Adrenal gland (tissue), 9 donors: ENCODE measurements at regions not wholly inside any gene's neighbourhood (a gene's known extent, or its start where the extent isn't known, plus 50 kb on each side); places are given as distances from the start of the nearest gene placed in this dataset.

ENCODE experiments used
- DNase-seq, 7 donors: peaks; one replicate each; pipeline ENCODE4 v3.0.0-alpha.2; 2019 to 2020
- H3K27ac ChIP-seq, 5 donors: fragments of 200-600 bp; sonication (generic) in 4 of 5; 1 replicate in 3 of 5; 2 replicates in 2 of 5; pipeline versions ENCODE4 v1.5.1 to v1.8.0; 2016 to 2020; ENCODE audit warnings: mild to moderate bottlenecking in 1 of 5
- H3K27me3 ChIP-seq: fragments of 200-600 bp; 2 replicates; pipeline ENCODE4 v1.8.0; 2021
- H3K36me3 ChIP-seq, 2 donors: fragments of 200-600 bp; replicated peaks in 1 of 2; 1 replicate in 1 of 2; 2 replicates in 1 of 2; pipeline versions ENCODE4 v1.5.1 to v1.8.0; 2018 to 2022
- H3K4me1 ChIP-seq, 2 donors: fragments of 200-600 bp; replicated peaks in 1 of 2; 1 replicate in 1 of 2; 2 replicates in 1 of 2; pipeline versions ENCODE4 v1.5.1 to v1.8.0; 2018 to 2021
- H3K4me3 ChIP-seq, 4 donors: fragments of 200-600 bp; sonication (generic) in 3 of 4; one replicate each; pipeline ENCODE4 v1.5.1; 2016 to 2018
- H3K9me3 ChIP-seq, 3 donors: fragments of 200-600 bp; sonication (generic) in 1 of 3; replicated peaks in 1 of 3; 1 replicate in 2 of 3; 2 replicates in 1 of 3; pipeline versions ENCODE4 v1.5.1 to v1.8.0; 2016 to 2021
- CTCF ChIP-seq, 6 experiments: fragments of 450-650 bp in 4 of 6; fragments of 200-600 bp in 2 of 6; sonication (generic) in 1 of 6; IDR thresholded peaks; 1 replicate in 5 of 6; 2 replicates in 1 of 6; pipeline versions ENCODE4 v1.5.1 to v1.8.0; 2016 to 2021; ENCODE audit warnings: antibody characterized with exemption in 6 of 6, mild to moderate bottlenecking in 2 of 6, moderate library complexity in 1 of 6
- POLR2A ChIP-seq, 2 donors: fragments of 450-650 bp; IDR thresholded peaks; one replicate each; pipeline ENCODE4 v1.6.1; 2017; ENCODE audit warnings: antibody characterized with exemption in 2 of 2, mild to moderate bottlenecking in 2 of 2, moderate library complexity in 1 of 2
- WGBS, 4 donors: extraction: QIAGEN DNeasy Blood & Tissue Kit in 2 of 4; methylation state at CpG; one replicate each; pipeline versions ENCODE4 v1.1.5 to v1.1.7; 2013 to 2017; 5-methylcytosine and 5-hydroxymethylcytosine counted together
- intact Hi-C, 2 donors: fragments of 100-400 bp; cut with DNase I; formaldehyde crosslinking; loops; one replicate each; pipeline versions ENCODE4 v1.14.1 to v1.15.0; 2022 to 2023
- donor health status: healthy with polysubstance abuse.
- donor health status: Bipolar disorder and iron deficiency.
- donor health status: DM: yes; HTN: yes; CAD: no.
- donor health status: DM: no; HTN: no; CAD: no.
- donor health status: DM: no; HTN: no; CAD: no.

- WGBS, 4 donors, result 86 to 89% (median 88%) methylated on average over 2 of the region's 2 CpGs
- H3K27me3 ChIP-seq, result no peaks in the 10 kb centered on the region
- intact Hi-C loops, result no loop called here
- H3K27ac ChIP-seq, result no peak overlapping the region
- no peaks in the 10 kb centered on the region for H3K9me3 ChIP-seq
- H3K4me3 ChIP-seq, result no peak overlapping the region
- no peak for DNase-seq
- no peaks in the 10 kb centered on the region for H3K36me3 ChIP-seq
- TF ChIP-seq CTCF (IDR thresholded peaks at IDR 0.05), result no peak
- TF ChIP-seq POLR2A (IDR thresholded peaks at IDR 0.05), result no peak
- no peaks in the 10 kb centered on the region for H3K4me1 ChIP-seq
Observed at GRCh38 chr16:66052745-66053144, 313.7 kb upstream of the CDH5 start.

DNA sequence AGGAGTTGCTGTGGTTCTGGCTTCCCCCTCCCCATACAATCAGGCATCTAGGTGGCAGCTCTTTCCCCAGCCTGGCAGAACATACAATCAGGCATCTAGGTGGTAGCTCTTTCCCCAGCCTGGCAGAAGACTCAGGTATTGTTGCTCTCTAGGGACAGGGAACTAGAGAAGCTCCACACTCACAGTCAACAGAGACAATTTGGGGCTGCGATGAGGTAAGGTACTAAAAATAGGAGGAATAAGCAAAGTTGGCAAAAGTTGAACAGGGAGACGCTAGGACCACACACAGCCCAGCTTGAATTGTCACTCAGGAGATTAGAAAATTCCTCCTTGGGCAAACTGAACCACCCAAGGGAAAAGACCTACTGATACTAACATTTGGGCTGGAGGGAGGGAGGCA lies 315.5 kb upstream of the CDH5 start:
- 70 to 88% (median 80%) methylated on average over 2 of the region's 2 CpGs for WGBS, 4 donors
- intact Hi-C loops, result no loop called here
- no peak for DNase-seq
- Histone ChIP-seq H3K9me3 (no peaks in the 10 kb centered on the region), H3K4me3 (no peak overlapping the region), H3K36me3 (no peaks in the 10 kb centered on the region), H3K4me1 (no peaks in the 10 kb centered on the region), H3K27ac (no peak overlapping the region), H3K27me3 (no peaks in the 10 kb centered on the region)
- no peak for TF ChIP-seq CTCF (IDR thresholded peaks at IDR 0.05)
- TF ChIP-seq POLR2A (IDR thresholded peaks at IDR 0.05), result no peak

DNA sequence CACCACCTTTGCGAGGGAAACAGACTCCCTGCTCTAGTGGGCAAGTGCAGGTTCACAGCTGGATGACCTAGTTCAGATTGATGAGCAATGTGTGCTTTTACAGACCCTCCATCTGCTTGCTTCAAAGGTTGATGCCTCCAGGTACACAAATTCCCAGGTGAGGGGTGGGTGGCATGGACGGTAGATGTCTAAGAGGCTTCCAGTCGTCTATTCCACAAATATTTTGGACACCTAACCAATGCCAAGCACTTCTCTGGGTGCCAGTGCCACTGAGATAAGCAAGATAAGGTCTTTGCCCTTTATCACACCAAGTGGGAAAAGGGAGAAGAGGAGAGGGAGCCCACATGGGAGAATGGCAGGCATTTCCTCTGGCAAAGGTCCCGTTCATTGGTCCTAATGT lies 316.6 kb upstream of the CDH5 start:
- TF ChIP-seq POLR2A (IDR thresholded peaks at IDR 0.05) (no peak), CTCF (IDR thresholded peaks at IDR 0.05) (no peak)
- no peak overlapping the region for H3K4me3 ChIP-seq
- no peak for DNase-seq
- 76 to 78% (median 76%) methylated on average over 4 of the region's 4 CpGs for WGBS, 4 donors
- no peaks in the 10 kb centered on the region for H3K36me3 ChIP-seq
- H3K27me3 ChIP-seq, result no peaks in the 10 kb centered on the region
- no peaks in the 10 kb centered on the region for H3K4me1 ChIP-seq
- no peaks in the 10 kb centered on the region for H3K9me3 ChIP-seq
- no peak overlapping the region for H3K27ac ChIP-seq
- intact Hi-C loops, result no loop called here

DNA sequence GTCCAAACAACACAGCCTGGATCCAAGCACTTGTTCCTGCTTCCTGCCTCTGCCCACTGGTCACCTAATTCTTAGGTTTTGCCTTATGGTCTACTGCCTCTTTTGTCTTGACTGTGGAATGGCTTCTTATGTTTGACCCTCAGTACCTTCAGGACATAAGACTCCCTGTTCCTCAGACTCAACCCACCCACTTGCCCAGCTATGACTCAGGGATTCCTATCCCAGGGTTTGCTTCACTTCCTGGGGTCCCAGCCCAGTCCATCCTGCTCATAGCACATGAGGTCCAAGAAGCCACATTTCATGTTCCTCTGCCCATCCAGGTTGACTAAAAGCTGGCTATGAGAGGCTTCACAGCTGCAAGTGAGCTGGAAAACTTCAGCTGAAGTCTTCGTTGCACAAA lies 320.9 kb upstream of the CDH5 start:
- Histone ChIP-seq H3K27me3 (no peaks in the 10 kb centered on the region), H3K36me3 (no peaks in the 10 kb centered on the region), H3K4me1 (no peaks in the 10 kb centered on the region), H3K9me3 (no peaks in the 10 kb centered on the region), H3K4me3 (no peak overlapping the region), H3K27ac (no peak overlapping the region)
- intact Hi-C loops, result no loop called here
- DNase-seq, result no peak
- TF ChIP-seq CTCF (IDR thresholded peaks at IDR 0.05), result no peak
- TF ChIP-seq POLR2A (IDR thresholded peaks at IDR 0.05), result no peak
- WGBS, 4 donors, result 83 to 88% (median 88%) methylated on average over 1 of the region's 1 CpG
